ENCODE measurements at regions not wholly inside any gene's neighbourhood (a gene's known extent, or its start where the extent isn't known, plus 50 kb on each side); places are given as distances from the start of the nearest gene placed in this dataset.
"Not testable (repeated sequence)": the region's sequence is repeated elsewhere in the genome, so short reads cannot be mapped to it uniquely, and the experiment has no call there.

GRCh38 chrX:108993909-108994308, 257.5 kb upstream of the IRS4 start:
- no peaks in the 10 kb centered on the region for H3K4me1 ChIP-seq (ENCODE audit: control insufficient read depth, extremely low read depth, insufficient read depth, low read length)
- H3K9me3 ChIP-seq (ENCODE audit: control insufficient read depth, insufficient read depth, low read depth, low read length) = no peaks in the 10 kb centered on the region
- no peak overlapping the region for H2AFZ ChIP-seq (ENCODE audit: low read length)

GRCh38 chrX:108972899-108973298, 236.5 kb upstream of the IRS4 start:
- not testable (repeated sequence) for DNase-seq (ENCODE audit: low read depth in 2 of 2); H3K9ac ChIP-seq (ENCODE audit: insufficient read depth, low read length); H3K36me3 ChIP-seq (ENCODE audit: control insufficient read depth, insufficient read depth, low read length); H3K27me3 ChIP-seq (ENCODE audit: control insufficient read depth, insufficient read depth, low read length); H2AFZ ChIP-seq (ENCODE audit: low read length); H3K79me2 ChIP-seq (ENCODE audit: control insufficient read depth, insufficient read depth, low read length); H3K27ac ChIP-seq (ENCODE audit: insufficient read depth, low read length); H3K4me1 ChIP-seq (ENCODE audit: control insufficient read depth, extremely low read depth, insufficient read depth, low read length); H3K9me3 ChIP-seq (ENCODE audit: control insufficient read depth, insufficient read depth, low read depth, low read length); H4K20me1 ChIP-seq (ENCODE audit: control insufficient read depth, extremely low read depth, insufficient read depth, low read length); H3K4me2 ChIP-seq (ENCODE audit: extremely low read depth, insufficient read depth, low read length); H3K4me3 ChIP-seq (replicated peaks in 1 of 4; ENCODE audit: control extremely low read depth in 1 of 4, insufficient read depth in 1 of 4, low read depth in 3 of 4, low read length in 4 of 4)

More at GRCh38 chrX:108993909-108994308, 257.5 kb upstream of the IRS4 start:
- DNase-seq (ENCODE audit: low read depth in 2 of 2) = no peak
- Histone ChIP-seq H3K36me3 (ENCODE audit: control insufficient read depth, insufficient read depth, low read length) (no peaks in the 10 kb centered on the region), H3K27ac (ENCODE audit: insufficient read depth, low read length) (no peak overlapping the region), H3K79me2 (ENCODE audit: control insufficient read depth, insufficient read depth, low read length) (no peaks in the 10 kb centered on the region), H3K27me3 (ENCODE audit: control insufficient read depth, insufficient read depth, low read length) (no peaks in the 10 kb centered on the region), H3K9ac (ENCODE audit: insufficient read depth, low read length) (no peak overlapping the region), H3K4me3 (replicated peaks in 1 of 4; ENCODE audit: control extremely low read depth in 1 of 4, insufficient read depth in 1 of 4, low read depth in 3 of 4, low read length in 4 of 4) (no peak overlapping the region), H3K4me2 (ENCODE audit: extremely low read depth, insufficient read depth, low read length) (no peak overlapping the region), H4K20me1 (ENCODE audit: control insufficient read depth, extremely low read depth, insufficient read depth, low read length) (no peaks in the 10 kb centered on the region)
- TF ChIP-seq EZH2 (IDR thresholded peaks at IDR 0.05; ENCODE audit: low read length, missing control alignments) (no peak), CTCF (conservative IDR thresholded peaks at IDR 0.05 in 1 of 2, IDR thresholded peaks at IDR 0.05 in 1 of 2; ENCODE audit: low read depth in 1 of 2, low read length in 2 of 2) (no peak)

GRCh38 chrX:108947205-108947604, 210.8 kb upstream of the IRS4 start:
- no peak for TF ChIP-seq EZH2 (IDR thresholded peaks at IDR 0.05; ENCODE audit: low read length, missing control alignments)
- no peak for TF ChIP-seq CTCF (conservative IDR thresholded peaks at IDR 0.05 in 1 of 2, IDR thresholded peaks at IDR 0.05 in 1 of 2; ENCODE audit: low read depth in 1 of 2, low read length in 2 of 2)
- H4K20me1 ChIP-seq (ENCODE audit: control insufficient read depth, extremely low read depth, insufficient read depth, low read length) = no peaks in the 10 kb centered on the region
- H3K4me2 ChIP-seq (ENCODE audit: extremely low read depth, insufficient read depth, low read length) = no peak overlapping the region
- H3K27me3 ChIP-seq (ENCODE audit: control insufficient read depth, insufficient read depth, low read length) = no peaks in the 10 kb centered on the region
- no peaks in the 10 kb centered on the region for H3K36me3 ChIP-seq (ENCODE audit: control insufficient read depth, insufficient read depth, low read length)
- H3K4me1 ChIP-seq (ENCODE audit: control insufficient read depth, extremely low read depth, insufficient read depth, low read length) = no peaks in the 10 kb centered on the region
- no peak for DNase-seq (ENCODE audit: low read depth in 2 of 2)
- H3K9me3 ChIP-seq (ENCODE audit: control insufficient read depth, insufficient read depth, low read depth, low read length) = no peaks in the 10 kb centered on the region
- no peak overlapping the region for H3K9ac ChIP-seq (ENCODE audit: insufficient read depth, low read length)
- H3K27ac ChIP-seq (ENCODE audit: insufficient read depth, low read length) = no peak overlapping the region
- H3K4me3 ChIP-seq (replicated peaks in 1 of 4; ENCODE audit: control extremely low read depth in 1 of 4, insufficient read depth in 1 of 4, low read depth in 3 of 4, low read length in 4 of 4) = no peak overlapping the region
- H2AFZ ChIP-seq (ENCODE audit: low read length) = no peak overlapping the region
- no peaks in the 10 kb centered on the region for H3K79me2 ChIP-seq (ENCODE audit: control insufficient read depth, insufficient read depth, low read length)
